Stimulated activated CD4-positive, alpha-beta T cell treated with anti-CD3 and anti-CD28 coated beads, Interleukin-2, amount 100 ng/mL, for 24 hours (primary cell): ENCODE measurements at regions not wholly inside any gene's neighbourhood (a gene's known extent, or its start where the extent isn't known, plus 50 kb on each side); places are given as distances from the start of the nearest gene placed in this dataset.

ENCODE experiments used
- DNase-seq, 2 donors: peaks; one replicate each; pipeline ENCODE4 v3.0.0-alpha.2; 2020

DNA sequence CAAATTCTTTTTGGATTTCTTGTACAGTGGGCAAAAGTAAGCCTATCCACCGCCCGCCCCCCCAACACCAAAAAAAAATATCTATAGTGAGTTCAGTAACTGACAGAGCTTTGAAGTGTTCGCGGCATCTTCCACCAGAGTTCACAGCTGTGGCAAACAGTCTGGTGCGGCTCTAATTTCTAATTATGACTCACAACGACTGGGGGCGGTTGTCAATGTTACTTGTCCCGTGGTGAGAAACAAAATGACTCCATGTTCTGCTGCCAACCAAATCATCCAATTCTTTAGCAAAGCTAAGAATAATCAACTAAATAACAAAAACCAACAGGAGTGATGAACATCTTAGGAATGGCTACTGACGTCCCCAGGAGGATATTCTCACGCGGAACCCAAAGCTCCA lies 392.5 kb upstream of the SALL3 start:
- DNase-seq, result no peak

- no peak for DNase-seq
These were observed 391.7 kb upstream of the SALL3 start for GRCh38 chr18:78587626-78588600.

DNA sequence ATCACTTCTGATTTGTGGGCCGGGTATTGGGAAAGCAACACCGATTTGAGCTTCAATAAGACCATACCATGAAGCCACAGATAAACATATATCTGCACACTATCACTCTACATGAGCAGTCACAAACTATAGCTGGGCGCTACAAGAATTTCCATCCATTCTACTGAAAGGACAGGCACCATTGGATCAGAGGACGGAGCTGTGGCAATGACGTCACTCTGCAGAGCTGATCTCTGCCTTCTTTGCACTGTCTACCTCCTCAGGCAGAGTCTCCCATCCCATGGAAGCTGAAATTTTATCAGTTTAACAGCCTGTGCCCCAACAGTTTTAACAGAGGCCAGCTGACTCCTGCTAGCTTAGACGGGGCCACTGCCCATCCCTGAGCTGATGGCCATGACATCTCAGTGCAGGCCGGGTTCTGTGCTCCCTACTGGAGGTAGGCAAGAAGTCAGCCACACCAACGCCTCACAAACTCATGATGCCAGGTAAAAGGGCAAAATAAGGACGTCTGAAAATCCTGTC lies 389.6 kb upstream of the SALL3 start:
- DNase-seq, result no peak

- DNase-seq, result no peak
These were observed 384.2 kb upstream of the SALL3 start for GRCh38 chr18:78595453-78595852.

GRCh38 chr18:78595924-78596573 lies 383.6 kb upstream of the SALL3 start:
- DNase-seq, result no peak

GRCh38 chr18:78596794-78597345 lies 382.7 kb upstream of the SALL3 start:
- DNase-seq, result no peak

- no peak for DNase-seq
These were observed 378.3 kb upstream of the SALL3 start for GRCh38 chr18:78601349-78601748.

- DNase-seq, result no peak
These were observed 377.7 kb upstream of the SALL3 start for GRCh38 chr18:78601923-78602322.

DNA sequence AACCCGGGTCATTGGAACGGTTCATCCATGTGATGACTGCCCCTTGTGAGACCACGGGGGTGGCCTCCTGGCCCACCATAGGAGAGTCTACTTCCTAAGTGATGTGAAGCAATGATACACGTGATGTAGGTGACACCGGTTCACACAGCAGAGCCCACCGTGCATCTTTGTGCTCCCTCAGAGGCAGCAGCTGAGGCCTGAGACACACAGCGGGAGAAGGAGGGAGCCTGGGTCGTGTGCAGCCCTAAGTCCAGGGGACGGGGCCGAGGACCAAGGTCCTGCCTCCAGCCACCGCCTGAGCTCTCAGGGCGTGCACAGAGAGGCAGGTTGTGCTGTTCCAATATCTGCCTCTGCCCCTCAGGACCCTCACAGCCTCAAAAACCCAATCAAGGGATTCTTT lies 377.2 kb upstream of the SALL3 start:
- DNase-seq, result no peak

GRCh38 chr18:78603102-78603983 lies 376.3 kb upstream of the SALL3 start:
- DNase-seq, result no peak

- DNase-seq, result no peak
These were observed 374.4 kb upstream of the SALL3 start for GRCh38 chr18:78605255-78605654.

GRCh38 chr18:78607221-78607620 lies 372.4 kb upstream of the SALL3 start:
- DNase-seq, result no peak

- no peak for DNase-seq
These were observed 371.8 kb upstream of the SALL3 start for GRCh38 chr18:78607784-78608183.

DNA sequence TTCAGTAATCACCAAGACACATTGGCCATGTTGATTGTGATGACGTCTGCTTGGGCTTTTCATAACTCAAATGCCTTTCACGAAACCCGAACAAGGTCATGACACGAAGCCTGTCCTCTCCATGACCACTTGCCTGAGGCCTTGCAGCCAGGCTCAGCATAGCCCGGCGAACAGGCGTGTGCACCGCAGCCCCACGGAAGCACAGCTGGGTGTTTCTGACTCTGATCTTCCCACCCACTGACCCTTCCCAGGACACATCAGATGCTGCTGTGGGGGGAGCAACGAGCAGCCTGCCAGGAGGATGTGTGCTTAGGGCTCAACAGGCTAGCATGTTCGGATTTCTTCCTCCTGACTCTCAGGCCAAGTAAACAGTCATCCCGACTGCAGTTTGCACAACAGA lies 369.4 kb upstream of the SALL3 start:
- no peak for DNase-seq

DNA sequence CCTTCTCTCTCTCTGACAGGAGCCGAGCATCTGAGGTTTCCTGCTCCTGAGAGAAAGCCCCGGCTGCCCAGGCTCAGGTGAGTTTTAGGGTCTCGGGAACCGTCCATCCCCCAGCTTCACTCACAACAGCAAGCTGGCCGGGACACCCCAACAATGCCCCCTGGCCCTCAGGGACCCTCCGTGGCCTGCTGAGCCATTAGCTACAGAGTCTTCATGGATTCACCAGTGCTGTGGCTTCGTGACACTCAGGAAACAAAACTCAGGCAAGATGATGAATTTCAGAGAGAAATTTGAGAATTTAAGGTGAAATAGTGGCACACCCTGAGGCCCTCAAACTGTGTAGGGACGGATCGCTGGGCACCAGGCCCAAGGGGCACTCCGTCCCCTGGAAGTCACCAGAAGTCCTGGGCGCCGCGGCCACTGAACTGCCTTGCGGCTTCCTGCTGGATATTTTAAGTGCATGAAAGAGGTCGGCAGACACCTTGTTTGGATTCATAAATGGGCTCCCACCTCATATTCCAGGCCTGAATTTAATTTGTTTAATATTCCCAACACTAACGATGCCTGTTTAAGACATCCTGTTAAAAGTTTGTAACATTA lies 368.3 kb upstream of the SALL3 start:
- no peak for DNase-seq

- DNase-seq, result no peak
These were observed 367.7 kb upstream of the SALL3 start for GRCh38 chr18:78611869-78612268.

DNA sequence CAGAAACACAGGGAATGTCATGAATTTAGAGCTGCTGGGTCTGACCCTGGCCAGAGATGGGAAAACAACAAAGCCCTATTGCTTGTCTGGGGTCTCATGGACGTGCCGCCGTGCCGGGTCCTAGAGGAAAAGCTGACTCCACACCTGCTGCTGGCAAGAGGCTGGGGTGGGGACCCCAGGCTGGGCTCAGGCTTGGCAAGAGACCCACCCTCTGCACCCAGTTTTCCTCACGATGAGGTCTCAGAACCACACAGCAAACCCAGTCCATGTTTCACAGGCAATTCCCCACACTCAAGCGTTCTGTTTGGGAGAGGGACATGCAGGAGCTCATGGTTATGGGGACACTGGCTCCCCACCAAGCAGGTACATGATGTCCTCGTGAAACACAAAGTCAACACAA lies 367.3 kb upstream of the SALL3 start:
- DNase-seq, result no peak

GRCh38 chr18:78612801-78613200 lies 366.8 kb upstream of the SALL3 start:
- DNase-seq, result no peak

GRCh38 chr18:78618726-78619125 lies 360.9 kb upstream of the SALL3 start:
- no peak for DNase-seq

- no peak for DNase-seq
These were observed 359.8 kb upstream of the SALL3 start for GRCh38 chr18:78619854-78620253.

GRCh38 chr18:78620326-78620725 lies 359.3 kb upstream of the SALL3 start:
- no peak for DNase-seq

- DNase-seq, result no peak
These were observed 358.4 kb upstream of the SALL3 start for GRCh38 chr18:78621141-78621755.
